ENCODE measurements at regions not wholly inside any gene's neighbourhood (a gene's known extent, or its start where the extent isn't known, plus 50 kb on each side); places are given as distances from the start of the nearest gene placed in this dataset.

DNA sequence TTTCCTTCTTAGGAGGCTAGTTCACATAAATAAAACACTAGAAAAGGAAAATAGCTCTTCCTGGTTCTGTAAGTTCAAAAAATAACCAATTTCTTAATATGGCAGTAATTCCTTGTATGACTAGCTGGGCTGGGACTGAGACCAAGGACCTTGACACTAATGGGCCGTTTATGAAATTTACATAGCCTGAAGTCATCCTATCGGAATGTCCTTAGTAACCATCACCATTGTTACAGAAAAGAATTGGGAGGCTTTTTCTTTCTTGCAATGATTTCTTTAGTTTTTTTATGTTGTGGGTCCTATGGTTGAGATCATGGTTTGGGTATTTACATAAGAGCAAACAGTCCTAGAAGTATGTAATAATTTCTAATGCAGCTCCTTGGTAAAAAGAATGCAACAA is 87.1 kb upstream of the HDAC9 start:
- TF ChIP-seq POLR2A (IDR thresholded peaks at IDR 0.05; ENCODE audit: low read length) (no peak), GATA1 (IDR thresholded peaks at IDR 0.05; ENCODE audit: low read depth, low read length) (no peak)

Measured in erythroblast (primary cell).